SK-N-SH (cell line): ENCODE measurements at regions not wholly inside any gene's neighbourhood (a gene's known extent, or its start where the extent isn't known, plus 50 kb on each side); places are given as distances from the start of the nearest gene placed in this dataset.

Experiments
- CTCF ChIP-seq: fragments of 200-600 bp; sonication (generic); IDR thresholded peaks from 2 replicates; pipeline ENCODE4 v1.6.1; 2017; ENCODE audit warnings: antibody characterized with exemption, mild to moderate bottlenecking, moderate library complexity
- GABPA ChIP-seq: IDR thresholded peaks from 2 replicates; pipeline ENCODE4 v1.4.0; 2012; ENCODE audit warnings: low read depth, mild to moderate bottlenecking
- JUND ChIP-seq: IDR thresholded peaks from 2 replicates; pipeline ENCODE4 v1.4.0; 2012
- MXI1 ChIP-seq: IDR thresholded peaks from 2 replicates; pipeline ENCODE4 v1.6.1; 2012; ENCODE audit warnings: mild to moderate bottlenecking, low read depth, low read length, improper control_type of control experiment
- RCOR1 ChIP-seq: fragments of 150-350 bp; IDR thresholded peaks from 2 replicates; pipeline ENCODE4 v1.6.1; 2017; ENCODE audit warnings: antibody characterized with exemption, low read length

GRCh38 chr11:135009125-135009524 lies 597.1 kb upstream of the B3GAT1 start:
- TF ChIP-seq MXI1, result no peak
- TF ChIP-seq CTCF, result no peak
- no peak for TF ChIP-seq RCOR1
- TF ChIP-seq JUND, result no peak
- TF ChIP-seq GABPA, result no peak
